Astrocyte of the hippocampus (primary cell): ENCODE measurements at regions not wholly inside any gene's neighbourhood (a gene's known extent, or its start where the extent isn't known, plus 50 kb on each side); places are given as distances from the start of the nearest gene placed in this dataset.
"Not testable (repeated sequence)": the region's sequence is repeated elsewhere in the genome, so short reads cannot be mapped to it uniquely, and the experiment has no call there.

Experiments used
- DNase-seq: peaks from one replicate; pipeline ENCODE4 v3.0.0; 2011; ENCODE audit warnings: low read depth, low spot score

GRCh38 chr13:112222971-112223370, 153.2 kb upstream of the SPACA7 start:
- DNase-seq, result no peak

DNA sequence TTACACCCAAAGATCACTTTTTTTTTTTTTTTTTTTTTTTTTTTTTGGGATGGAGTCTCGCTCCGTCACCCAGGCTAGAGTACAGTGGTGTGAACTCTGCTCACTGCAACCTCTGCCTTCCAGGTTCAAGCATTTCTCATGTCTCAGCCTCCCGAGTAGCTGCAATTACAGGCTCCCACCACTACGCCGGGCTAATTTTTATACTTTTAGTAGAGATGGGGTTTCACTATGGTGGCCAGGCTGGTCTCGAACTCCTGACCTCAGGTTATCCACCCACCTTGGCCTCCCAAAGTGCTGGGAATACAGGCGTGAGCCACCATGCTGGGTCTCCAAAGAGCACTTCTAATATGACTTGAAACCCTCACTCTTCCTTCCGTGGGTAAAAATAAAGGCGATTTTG, 152.2 kb upstream of the SPACA7 start:
- not testable (repeated sequence) for DNase-seq

- no peak for DNase-seq
These were observed 150.6 kb upstream of the SPACA7 start for GRCh38 chr13:112225429-112226090.

GRCh38 chr13:112226320-112227002, 149.7 kb upstream of the SPACA7 start:
- no peak for DNase-seq

DNA sequence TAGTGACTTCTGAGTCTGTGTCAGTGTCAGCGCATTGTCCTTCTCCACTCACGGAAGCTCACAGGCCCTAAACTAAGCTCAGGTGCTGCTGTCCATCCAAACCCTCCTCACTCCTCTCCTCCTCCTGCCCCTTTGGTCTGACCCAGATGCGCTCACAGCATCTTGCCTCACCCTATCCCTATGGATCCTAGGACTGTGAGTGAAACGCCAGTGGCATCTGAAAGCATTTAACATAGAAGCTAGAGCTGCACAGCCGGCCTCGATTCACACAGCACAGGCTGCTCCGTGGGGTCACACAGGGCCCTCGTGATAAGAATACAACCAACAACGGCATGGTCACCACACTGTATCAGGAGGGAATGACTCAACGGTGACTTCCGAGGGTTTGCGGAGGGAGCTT, 149.1 kb upstream of the SPACA7 start:
- DNase-seq, result no peak

DNA sequence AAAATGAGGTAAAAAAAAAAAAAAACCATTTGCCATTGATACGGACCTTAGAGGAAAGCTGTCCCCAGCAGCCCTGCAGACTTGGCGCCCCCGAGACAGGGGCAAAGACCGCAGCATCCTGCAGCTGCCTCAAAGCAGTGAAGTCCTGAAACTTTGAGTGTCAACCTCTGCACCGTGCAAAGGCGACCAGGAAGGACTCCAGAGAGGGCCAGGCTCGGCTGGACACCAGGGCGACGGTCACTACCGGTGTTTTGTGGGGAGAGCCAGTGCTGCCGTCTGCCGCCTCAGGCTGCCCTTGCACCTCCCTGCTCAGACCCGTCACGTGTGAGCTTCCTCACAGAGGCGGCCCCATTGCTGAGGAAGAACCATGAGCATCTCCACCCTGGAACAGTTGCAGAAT, 146.7 kb upstream of the SPACA7 start:
- no peak for DNase-seq

GRCh38 chr13:112229992-112230872, 145.9 kb upstream of the SPACA7 start:
- no peak for DNase-seq

DNA sequence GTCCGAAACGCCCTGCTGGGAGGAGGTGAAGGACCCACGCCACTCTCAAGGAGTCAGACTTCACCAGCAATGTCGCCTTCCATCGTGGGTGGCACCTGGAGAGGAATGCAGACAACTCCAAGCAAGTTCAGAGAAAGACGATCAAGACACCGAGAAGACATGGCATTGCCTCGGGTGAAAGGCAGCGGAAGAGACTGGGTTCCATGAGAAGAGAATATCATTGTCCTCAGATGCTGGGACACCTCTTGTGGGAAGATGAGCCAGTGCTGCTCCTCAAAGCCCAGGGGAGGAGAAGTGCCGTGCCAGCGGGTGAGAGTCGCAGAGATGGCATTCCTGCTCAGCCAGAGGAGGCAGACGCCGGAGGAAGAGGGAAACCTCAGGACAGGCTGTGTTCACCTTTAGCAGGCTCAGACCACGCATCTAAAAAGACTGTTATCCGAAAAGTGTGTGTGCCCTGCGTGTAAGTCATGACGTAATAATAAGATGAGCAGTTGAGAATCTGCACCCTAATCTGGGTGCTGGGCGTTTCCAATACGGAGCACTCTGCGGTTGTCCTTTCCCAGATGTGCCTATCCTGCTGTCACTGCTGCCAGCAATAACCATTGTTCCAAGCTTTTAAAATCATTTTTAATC, 144.6 kb upstream of the SPACA7 start:
- DNase-seq, result no peak

DNA sequence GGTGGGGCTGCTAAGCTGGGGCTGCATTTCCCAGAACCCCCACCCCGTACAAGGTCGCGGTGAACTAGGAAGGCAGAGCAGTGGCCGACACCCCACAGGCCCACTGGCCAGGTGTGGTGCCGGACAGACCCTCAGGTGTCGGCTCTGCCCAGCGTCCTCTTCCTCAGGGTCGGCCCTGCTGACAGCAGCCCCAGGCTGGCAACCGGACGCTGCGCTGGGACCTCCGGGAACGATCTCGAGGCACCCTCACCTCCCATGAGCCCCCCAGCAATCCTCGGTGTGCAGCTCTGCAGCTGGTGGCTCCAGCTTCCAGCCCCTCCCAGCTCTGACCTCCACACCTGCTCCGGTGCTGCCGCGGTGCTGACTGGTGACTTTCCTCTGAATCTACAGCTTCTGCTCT, 142.9 kb upstream of the SPACA7 start:
- no peak for DNase-seq

- DNase-seq, result no peak
These were observed 142.4 kb upstream of the SPACA7 start for GRCh38 chr13:112233716-112234115.

DNA sequence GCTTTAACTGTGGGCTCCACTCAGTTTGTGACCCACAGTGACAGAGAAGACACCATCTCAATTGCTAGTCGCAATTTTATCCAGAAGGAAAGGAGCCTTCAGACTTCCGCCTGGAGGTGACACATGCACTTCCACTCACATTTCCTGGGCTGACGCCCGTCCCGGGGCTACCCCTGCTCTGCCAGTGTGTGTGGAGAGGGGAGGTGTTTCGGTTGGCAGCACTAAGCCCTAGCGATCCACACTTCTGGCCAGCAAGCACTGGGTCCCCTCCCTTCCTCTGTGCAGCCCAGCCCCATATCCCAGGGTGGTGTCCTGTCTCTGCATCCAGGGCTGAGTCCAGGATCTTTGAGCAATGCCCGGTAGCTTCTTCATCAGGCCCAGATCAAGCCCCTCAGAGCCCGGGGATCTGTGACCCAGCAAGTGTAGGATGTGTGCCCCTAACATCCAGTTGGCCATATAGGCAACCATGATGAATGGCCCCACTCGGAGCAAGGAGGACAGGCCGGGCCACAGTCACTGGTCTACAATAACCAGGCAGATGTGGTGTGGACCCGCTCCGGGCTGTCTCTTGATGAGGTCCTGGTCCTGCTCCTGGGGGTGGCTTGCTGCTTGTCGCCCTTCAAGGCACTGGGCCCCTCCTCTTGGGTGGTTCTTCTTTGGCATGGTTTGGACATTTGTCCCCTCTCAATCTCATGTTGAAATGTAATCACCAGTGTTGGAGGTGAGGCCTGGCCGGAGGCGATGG, 141.9 kb upstream of the SPACA7 start:
- DNase-seq, result no peak

- DNase-seq, result no peak
These were observed 140.1 kb upstream of the SPACA7 start for GRCh38 chr13:112236016-112236415.

DNA sequence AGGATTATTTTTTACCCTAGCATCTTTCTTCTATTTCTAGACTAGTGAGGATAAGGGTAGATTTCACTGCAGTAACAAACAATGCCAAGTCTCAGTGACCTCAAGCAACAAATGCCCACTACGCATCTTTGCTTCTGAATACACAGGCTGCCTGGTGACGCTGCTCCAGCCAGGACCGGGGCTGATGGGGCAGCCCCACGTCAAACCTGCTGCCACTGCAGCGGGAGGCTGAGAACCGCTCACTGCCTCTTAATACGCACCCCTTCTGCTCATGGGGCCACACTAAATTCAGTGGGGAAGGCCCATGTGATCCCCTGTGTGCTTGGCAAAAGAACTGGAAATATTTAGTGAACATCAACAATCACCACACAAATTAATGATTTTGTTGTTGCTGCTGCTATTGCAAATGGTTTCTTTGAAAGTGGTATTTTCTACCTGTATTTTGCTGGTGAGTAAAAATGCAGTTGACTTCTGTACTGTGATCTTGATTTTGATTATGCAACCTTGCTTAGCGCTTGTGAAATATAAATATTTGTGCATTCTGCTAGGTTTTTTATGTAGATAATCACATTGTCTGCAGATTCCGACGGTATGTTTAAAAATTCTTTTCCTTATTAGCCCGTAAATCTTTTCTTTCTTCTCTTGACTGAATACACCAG, 139.5 kb upstream of the SPACA7 start:
- DNase-seq, result no peak

GRCh38 chr13:112238436-112238995, 137.6 kb upstream of the SPACA7 start:
- DNase-seq, result no peak

DNA sequence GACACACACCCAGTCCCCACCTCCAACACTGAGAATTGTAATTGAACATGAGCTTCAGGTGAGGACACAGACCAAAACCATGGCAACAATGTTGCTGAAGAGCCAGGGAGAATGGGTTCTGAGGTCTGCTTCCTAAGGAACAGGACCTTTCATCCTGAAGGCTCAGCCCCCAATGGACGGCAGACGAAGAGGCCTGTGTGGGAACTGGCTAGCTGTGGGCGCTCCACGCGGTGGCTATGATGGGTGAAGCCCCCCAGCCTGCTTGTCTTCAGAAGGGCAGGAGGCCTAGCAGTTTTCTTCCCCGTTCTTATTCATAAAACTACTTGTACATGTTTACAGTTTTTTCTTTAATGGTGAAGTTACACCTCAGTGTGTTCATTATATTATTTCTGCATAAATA, 136.1 kb upstream of the SPACA7 start:
- DNase-seq, result no peak

GRCh38 chr13:112241288-112241687, 134.9 kb upstream of the SPACA7 start:
- no peak for DNase-seq

DNA sequence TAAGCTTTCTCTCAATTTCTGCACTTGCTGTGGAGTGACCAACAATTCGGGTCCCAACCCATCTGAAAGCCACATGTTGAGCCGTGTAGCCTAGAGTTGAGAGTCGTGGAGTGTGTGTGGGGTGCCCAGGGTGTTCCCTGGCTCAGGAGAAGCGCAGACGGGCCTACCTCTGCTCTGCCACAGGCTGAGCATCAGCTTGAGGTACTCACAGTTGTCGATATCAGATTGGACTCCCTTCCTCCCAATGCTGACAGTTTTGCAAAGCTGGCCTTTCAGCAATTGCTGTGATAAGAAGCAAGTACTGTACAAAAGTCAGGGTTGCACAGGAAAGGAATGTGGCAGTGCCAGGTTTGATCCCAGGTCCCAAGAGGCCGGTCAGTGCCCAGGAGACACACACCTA, 133.4 kb upstream of the SPACA7 start:
- no peak for DNase-seq

DNA sequence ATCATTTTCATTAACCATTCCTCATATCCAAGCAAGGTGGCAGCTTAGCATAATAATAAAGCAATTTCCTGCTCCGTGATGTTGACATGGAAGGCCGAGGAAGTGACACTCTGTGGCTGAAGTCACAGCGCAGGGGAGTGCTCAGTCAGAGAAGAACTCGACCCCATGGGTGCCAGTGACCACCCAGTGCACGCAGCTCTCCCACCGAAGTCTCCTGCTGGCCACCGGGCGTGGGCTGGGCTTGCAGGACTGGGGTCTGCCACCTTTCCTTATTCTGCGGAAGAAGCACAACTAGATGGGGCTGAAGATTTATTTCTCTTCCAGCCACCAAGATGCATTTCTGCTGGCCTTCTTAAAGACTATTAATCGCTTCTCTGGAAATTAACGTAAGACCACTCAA, 132.1 kb upstream of the SPACA7 start:
- DNase-seq, result no peak

GRCh38 chr13:112244495-112245177, 131.5 kb upstream of the SPACA7 start:
- DNase-seq, result no peak

- DNase-seq, result no peak
These were observed 130.9 kb upstream of the SPACA7 start for GRCh38 chr13:112245179-112245724.
